Posterior vena cava (tissue), 2 donors: ENCODE measurements at regions not wholly inside any gene's neighbourhood (a gene's known extent, or its start where the extent isn't known, plus 50 kb on each side); places are given as distances from the start of the nearest gene placed in this dataset.
"Not testable (repeated sequence)": the region's sequence is repeated elsewhere in the genome, so short reads cannot be mapped to it uniquely, and the experiment has no call there.

Experiments used
- DNase-seq: peaks from one replicate; pipeline ENCODE4 v3.0.0-alpha.2; 2020; ENCODE audit warnings: low spot score
- intact Hi-C, 2 donors: fragments of 100-400 bp; cut with DNase I; formaldehyde crosslinking; loops; one replicate each; pipeline versions ENCODE4 v1.14.1 to v1.14.2; 2022 to 2023
- donor health status: DM: yes; HTN: yes; CAD: no.
- donor health status: DM: yes; HTN: yes; CAD: no.

GRCh38 chr16:55055262-55055661, 124.6 kb downstream of the IRX5 start:
- no peak for DNase-seq
- intact Hi-C loops = no loop called here

GRCh38 chr16:55056585-55057401, 126.1 kb downstream of the IRX5 start:
- intact Hi-C loops = no loop called here
- DNase-seq = no peak

- DNase-seq = peak; percentile 3
- intact Hi-C loops = no loop called here
These were observed 127.2 kb downstream of the IRX5 start for GRCh38 chr16:55057866-55058265.

- peak; percentile 47 for DNase-seq
- intact Hi-C loops = no loop called here
These were observed 127.9 kb downstream of the IRX5 start for GRCh38 chr16:55058576-55058975.

- intact Hi-C loops = no loop called here
- DNase-seq = peak; percentile 8
These were observed 128.5 kb downstream of the IRX5 start for GRCh38 chr16:55059146-55059545.

- no peak for DNase-seq
- intact Hi-C loops = no loop called here
These were observed 130.5 kb downstream of the IRX5 start for GRCh38 chr16:55061126-55061525.

GRCh38 chr16:55062442-55062841, 131.8 kb downstream of the IRX5 start:
- no peak for DNase-seq
- intact Hi-C loops = no loop called here

- intact Hi-C loops = no loop called here
- DNase-seq = no peak
These were observed 142.3 kb downstream of the IRX5 start for GRCh38 chr16:55072976-55073375.

GRCh38 chr16:55073830-55074229, 143.2 kb downstream of the IRX5 start:
- intact Hi-C loops = no loop called here
- DNase-seq = no peak

GRCh38 chr16:55075208-55075607, 144.5 kb downstream of the IRX5 start:
- DNase-seq, intact Hi-C loops: not testable (repeated sequence)

- intact Hi-C loops = no loop called here
- DNase-seq = no peak
These were observed 145.4 kb downstream of the IRX5 start for GRCh38 chr16:55076053-55076452.

GRCh38 chr16:55077266-55077665, 146.6 kb downstream of the IRX5 start:
- DNase-seq = no peak
- intact Hi-C loops = no loop called here

GRCh38 chr16:55078153-55078552, 147.5 kb downstream of the IRX5 start:
- no peak for DNase-seq
- intact Hi-C loops = no loop called here

- no peak for DNase-seq
- intact Hi-C loops = no loop called here
These were observed 148.2 kb downstream of the IRX5 start for GRCh38 chr16:55078699-55079410.

- intact Hi-C loops = no loop called here
- no peak for DNase-seq
These were observed 151.2 kb downstream of the IRX5 start for GRCh38 chr16:55081622-55082590.

- no peak for DNase-seq
- intact Hi-C loops = no loop called here
These were observed 151.9 kb downstream of the IRX5 start for GRCh38 chr16:55082591-55082976.

GRCh38 chr16:55083052-55083451, 152.4 kb downstream of the IRX5 start:
- no peak for DNase-seq

GRCh38 chr16:55088098-55088497, 157.4 kb downstream of the IRX5 start:
- no peak for DNase-seq
- intact Hi-C loops = no loop called here

More at GRCh38 chr16:55083052-55083451, 152.4 kb downstream of the IRX5 start:
- intact Hi-C loops = no loop called here

GRCh38 chr16:55089600-55089999, 158.9 kb downstream of the IRX5 start:
- no peak for DNase-seq
- intact Hi-C loops = no loop called here
